Islet of Langerhans (tissue), 1 donor: ENCODE measurements at regions not wholly inside any gene's neighbourhood (a gene's known extent, or its start where the extent isn't known, plus 50 kb on each side); places are given as distances from the start of the nearest gene placed in this dataset.

Experiments used
- FAIRE-seq: peaks from one replicate; lab custom pipeline; 2011; peaks lifted over from hg19 to GRCh38; lab: Jason Lieb, UNC

- FAIRE-seq, result no peak
Measured at GRCh38 chr1:94734963-94735901, 84.9 kb upstream of the SLC44A3 start.

DNA sequence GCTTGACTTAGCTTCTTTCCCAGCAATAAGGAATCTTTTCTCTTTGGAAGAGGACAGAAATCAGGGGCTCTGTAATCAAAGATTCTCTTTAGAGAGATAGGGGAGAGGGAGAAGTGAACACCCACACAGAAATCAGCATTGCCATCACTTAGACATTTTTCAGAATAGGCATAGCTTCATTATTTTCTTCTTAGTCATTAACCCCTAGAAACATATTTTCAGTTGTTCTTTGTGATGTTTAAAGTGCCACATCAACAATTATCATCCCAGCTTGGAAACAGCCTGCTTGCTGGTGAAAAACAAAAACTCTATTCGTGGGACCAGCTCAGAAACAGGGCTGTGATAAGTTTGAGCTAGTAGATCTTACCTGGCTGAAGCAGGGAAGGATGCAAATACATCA, 88.3 kb upstream of the SLC44A3 start:
- FAIRE-seq, result no peak

- no peak for FAIRE-seq
Measured at GRCh38 chr1:94730450-94730849, 89.7 kb upstream of the SLC44A3 start.

GRCh38 chr1:94729267-94729666, 90.9 kb upstream of the SLC44A3 start:
- FAIRE-seq, result no peak

DNA sequence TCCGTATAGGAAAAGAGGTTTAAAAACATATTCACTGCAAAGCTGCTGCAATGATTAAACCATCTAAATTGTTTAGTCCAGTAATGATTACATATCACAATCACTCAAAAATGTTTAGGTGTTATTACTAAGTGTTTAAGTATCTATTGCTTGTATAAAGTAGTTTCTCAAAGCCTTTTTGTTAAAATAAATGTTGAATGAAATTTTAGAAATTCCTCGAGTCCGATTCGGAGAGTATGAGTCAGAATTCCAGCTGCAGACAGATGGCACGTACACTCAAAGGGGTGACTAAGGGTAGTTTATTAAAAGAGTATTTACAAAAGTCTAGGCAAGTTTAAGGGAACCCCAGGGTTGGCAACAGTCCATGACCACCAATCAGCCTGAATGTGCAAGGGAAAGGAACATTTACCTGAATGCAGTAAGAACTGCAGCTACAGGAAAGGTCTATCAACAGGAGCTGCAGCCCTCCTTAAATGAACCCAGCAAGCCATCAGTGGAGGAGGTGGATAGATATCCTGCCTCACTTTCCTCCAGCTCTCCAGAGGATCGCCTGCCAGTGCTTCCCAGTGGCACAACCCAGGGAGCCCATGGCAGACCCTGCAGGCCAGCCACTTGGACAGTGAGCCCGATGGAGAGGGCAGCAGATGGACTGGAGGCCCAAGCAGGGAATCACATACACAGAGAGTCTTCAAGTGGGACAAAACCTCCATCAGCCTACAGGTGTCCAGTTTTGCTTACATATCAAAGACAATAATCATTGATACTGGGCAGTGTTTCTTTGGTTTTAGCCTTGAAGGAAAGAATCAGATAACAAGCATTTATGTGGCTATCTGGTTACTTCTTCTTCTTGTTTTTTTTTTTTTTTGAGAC, 92.1 kb upstream of the SLC44A3 start:
- FAIRE-seq, result no peak

DNA sequence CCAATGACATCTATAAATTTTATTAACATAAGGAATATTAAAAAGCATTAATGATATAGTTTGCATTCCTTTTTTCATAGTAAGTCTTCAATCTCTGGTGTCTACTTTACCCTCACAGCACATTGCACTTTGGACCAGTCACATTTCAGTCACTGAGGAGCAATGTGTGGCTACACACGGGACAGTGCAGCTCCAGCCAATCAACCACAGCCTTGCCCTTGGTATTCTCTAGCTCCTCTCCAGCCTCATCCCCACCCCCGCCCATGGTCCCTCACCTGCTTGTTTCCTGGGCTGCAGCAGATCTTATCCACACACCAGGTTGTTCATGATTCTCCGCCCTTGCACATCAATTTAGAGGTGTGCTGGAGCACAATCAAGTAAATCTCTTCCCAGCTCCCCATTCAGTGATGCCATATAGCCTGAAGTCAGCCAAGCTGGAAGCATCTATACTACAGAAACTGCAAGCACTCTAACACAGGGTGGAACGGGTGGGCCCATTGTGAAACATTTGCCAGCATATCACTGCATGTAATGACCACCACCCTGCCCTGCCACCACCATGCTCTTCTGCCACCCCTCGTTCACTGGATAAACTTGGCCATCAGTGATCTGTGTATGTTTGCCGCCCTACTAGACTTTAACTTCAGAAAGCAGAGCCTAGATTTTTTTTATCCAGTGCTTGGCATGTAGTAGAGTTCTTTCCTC, 93.0 kb upstream of the SLC44A3 start:
- no peak for FAIRE-seq

DNA sequence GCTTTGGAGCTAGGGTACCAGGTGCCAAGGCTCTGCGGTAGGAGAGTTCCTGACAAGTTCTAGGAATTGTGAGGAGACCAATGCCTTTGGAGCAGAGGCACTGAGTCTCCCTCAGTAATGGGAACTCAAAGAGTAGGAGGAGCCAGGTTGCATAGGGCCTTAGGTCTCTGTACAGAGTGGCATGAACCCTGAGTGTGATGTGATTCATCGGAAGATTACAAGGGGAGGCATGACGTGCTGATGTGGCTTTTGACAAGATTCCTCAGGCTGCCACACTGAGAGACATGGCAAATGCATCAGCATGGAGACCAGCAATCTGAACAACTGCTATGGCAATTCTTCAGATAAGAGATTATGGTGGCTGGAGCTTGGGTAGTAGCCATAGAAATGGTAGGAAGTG, 94.6 kb upstream of the SLC44A3 start:
- no peak for FAIRE-seq

DNA sequence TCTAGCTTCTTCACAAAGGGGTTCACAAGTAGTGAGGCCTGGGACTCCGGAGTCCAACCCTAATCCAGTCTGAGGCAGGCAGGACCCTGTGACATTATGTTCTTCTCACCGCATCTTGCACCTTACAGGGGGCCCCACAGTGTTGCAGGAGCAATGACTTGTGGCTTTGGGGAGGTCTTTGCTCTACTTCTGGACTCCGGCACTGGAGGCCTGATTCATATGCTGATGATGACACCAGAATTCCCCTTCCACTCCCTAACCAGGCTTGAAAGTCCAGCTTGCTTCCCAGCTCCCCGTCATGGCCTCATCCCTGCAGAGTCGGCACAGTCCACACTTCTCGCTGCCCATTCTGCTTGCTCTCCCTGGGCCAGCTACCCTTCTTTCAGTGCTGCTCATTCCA, 96.3 kb upstream of the SLC44A3 start:
- no peak for FAIRE-seq

GRCh38 chr1:94723463-94723862, 96.7 kb upstream of the SLC44A3 start:
- FAIRE-seq, result no peak

GRCh38 chr1:94722181-94722580, 98.0 kb upstream of the SLC44A3 start:
- FAIRE-seq, result no peak

GRCh38 chr1:94721240-94721639, 98.9 kb upstream of the SLC44A3 start:
- FAIRE-seq, result no peak

DNA sequence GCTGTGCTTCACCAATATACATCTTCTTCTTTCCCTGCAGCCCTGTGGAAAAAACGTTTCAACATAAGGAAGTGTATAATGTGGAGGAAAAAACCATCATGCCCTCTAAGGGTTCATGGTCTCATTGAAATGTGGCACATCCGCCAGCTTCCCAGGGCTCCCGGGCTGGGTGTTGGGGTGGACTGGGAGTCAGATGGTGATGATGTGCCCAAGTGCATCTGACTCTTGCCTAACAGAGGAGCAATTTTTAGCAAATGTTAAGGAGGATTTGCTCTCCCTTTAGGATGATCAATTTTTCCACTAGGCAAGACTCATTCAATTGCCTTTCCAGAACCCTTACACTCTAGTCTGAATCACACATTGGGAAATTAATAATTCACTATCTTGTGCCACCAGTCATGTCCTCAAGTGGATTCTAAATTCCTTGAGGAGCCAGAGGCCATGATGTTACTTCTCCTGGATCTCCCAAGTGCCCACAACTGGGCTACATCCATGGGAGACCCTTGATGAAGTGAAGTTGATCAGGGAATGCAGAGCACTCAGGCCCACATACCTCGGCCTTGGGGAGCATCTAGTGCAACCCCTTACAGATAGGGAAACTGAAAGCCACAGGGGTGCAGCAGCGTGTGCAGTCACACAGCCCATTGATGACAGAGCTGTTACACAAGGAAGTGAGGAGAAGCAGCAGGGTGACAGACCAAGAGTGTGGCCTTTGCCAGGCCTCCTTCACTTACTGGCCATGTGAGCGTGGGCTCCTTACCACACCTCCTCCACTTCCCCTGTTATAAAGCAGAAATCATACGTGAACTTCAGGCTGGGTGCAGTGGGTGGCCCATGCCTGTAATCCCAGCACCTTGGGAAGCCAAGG, 100.0 kb upstream of the SLC44A3 start:
- FAIRE-seq, result no peak

DNA sequence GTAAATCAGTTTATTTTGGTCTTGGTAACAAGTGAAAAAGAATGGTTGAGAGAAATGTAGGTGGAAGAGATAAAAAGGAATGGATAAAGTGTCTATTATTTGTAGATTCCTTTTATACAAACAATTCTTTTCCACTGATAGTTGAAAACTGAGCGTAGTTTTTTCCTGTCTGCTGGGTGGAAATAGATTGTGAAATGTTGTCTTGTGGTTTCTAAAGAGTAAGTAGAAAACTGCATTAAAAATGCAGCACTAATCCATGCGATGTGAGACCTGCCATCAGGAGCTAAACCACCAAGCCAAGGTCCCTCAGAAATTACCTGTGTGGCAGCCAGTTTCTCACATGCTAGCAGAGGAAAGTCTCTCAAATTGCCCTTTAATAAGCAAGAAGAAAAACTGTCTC, 103.2 kb upstream of the SLC44A3 start:
- FAIRE-seq, result no peak

DNA sequence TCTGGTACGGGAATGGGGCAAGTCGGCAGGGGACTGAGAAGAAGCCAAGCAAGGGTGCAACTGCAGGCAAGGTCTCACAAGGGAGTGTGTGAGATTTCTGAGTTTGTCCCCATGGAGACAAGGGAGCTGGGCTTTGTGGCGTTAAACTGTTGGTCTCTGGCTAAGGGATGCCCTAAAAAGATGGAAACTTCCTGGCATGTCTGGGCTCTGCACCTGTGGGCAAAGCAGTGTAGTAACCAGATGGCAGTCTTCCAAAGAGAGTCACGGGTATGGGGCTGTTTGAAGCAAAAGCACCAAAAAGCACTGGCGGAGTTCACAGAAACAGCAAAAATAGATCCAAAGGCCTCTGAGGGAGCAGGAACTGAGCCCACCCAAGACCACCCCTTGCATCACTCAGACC, 104.8 kb upstream of the SLC44A3 start:
- FAIRE-seq, result no peak

DNA sequence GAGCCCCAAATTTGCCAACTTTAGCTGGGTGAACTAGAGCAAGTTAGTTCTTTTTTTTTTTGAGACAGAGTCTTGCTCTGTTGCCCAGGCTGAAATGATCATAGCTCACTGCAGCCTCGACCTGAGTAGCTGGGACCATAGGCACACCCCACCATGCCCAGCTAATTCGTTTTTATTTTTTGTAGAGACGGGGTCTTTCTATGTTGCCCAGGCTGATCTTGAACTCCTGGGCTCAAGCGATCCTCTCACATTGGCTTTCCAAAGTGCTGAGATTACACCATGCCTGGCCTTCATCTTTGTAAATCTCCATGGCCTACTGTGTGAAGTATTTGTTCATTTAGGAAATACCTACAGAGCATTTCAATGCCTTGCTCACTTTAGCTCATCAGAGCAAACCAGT, 105.6 kb upstream of the SLC44A3 start:
- FAIRE-seq, result no peak

DNA sequence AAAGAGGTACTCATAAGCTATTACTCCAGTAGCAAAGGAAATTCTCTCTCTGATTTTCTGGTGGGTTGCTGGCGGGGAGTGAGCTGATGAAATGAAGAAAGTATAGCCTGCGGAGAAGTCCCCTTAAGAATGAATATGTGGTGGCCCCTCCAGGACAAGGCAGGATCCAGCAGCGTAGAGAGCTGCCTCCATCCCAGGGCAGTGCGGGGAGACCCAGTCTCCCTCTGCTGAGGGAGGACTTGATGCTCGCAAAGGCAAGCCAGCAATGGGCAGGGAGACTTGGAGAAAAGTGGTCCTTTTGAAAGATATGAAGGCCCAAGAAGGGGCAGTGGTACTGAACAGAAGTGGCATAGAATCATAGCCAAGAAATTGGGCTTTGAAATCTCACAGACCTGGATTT, 106.0 kb upstream of the SLC44A3 start:
- FAIRE-seq, result no peak

GRCh38 chr1:94713472-94714141, 106.5 kb upstream of the SLC44A3 start:
- FAIRE-seq, result no peak

DNA sequence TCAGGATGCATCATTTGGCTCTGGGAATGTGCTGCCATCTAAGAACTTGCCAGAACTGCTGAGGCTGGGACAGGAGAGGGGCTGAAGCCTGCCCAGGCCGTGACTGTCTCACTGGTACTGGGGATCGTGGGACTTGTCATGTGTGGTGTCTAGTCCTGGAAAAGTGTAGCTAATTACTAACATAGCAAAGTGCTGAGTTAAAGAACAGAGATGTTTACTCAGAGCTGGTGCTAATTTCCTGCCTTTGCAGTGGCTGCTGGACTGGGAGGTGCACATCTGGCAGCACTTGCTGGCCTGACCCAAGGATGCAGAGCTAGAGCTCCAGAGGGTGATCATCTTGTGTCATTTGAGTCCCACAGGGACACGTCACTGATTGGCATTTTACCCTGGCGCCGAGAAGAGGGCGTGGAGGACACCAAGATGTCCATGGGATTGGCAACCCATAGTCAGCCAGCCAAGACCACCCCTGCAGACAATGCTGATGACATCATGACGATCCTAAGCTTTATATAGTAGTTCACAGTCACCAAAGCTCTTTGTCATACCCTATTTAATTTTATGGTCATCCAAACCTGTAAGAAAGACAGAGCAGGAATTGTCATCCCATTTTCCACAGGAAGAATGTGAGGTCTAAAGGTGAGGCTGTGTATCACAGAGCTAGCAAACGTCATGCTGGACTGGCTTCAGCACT, 110.1 kb upstream of the SLC44A3 start:
- FAIRE-seq, result no peak

DNA sequence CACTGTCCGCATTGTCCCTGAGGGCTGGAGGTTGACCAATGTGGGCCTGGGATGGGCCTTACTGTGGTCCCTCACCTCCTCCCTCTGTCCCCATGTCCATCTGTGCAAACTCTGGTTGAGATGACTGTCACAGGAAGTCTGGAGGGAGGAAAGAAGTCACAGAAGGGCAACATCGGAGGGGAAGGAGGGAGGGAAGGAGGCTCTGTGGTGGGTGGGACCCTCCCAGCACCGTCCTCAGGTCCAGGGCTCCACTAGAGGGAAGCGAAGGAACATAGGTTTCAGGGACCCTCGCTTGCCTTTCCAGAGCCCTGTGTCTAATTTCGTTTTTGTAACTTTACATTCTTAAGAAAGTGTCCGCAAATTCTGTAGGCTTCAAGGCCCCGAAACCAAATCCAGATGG, 111.3 kb upstream of the SLC44A3 start:
- no peak for FAIRE-seq

GRCh38 chr1:94708299-94708685, 111.9 kb upstream of the SLC44A3 start:
- no peak for FAIRE-seq
